OCI-LY1 (cell line): ENCODE measurements at regions not wholly inside any gene's neighbourhood (a gene's known extent, or its start where the extent isn't known, plus 50 kb on each side); places are given as distances from the start of the nearest gene placed in this dataset.

Experiments used
- H2AFZ ChIP-seq: fragments of 200-600 bp; sonication (generic), shearing (Covaris generic); 2 replicates; pipeline ENCODE4 v1.6.0; 2014; ENCODE audit warnings: antibody characterized with exemption, mild to moderate bottlenecking, low read length
- H3F3A ChIP-seq: fragments of 200-600 bp; sonication (generic), shearing (Covaris generic); 2 replicates; pipeline ENCODE4 v1.6.0; 2014; ENCODE audit warnings: mild to moderate bottlenecking, antibody characterized with exemption, low read length, moderate library complexity; ENCODE audit not compliant: insufficient read depth
- H3K27ac ChIP-seq: fragments of 200-600 bp; sonication (generic); 2 replicates; pipeline ENCODE4 v1.5.1; 2014; ENCODE audit warnings: low read length, mixed run types, mild to moderate bottlenecking, low read depth; ENCODE audit not compliant: poor library complexity, severe bottlenecking
- H3K27me3 ChIP-seq: fragments of 200-600 bp; sonication (generic); 2 replicates; pipeline ENCODE4 v1.6.0; 2014; ENCODE audit warnings: antibody characterized with exemption, mild to moderate bottlenecking, low read length, moderate library complexity; ENCODE audit not compliant: insufficient read depth
- H3K36me3 ChIP-seq: fragments of 200-600 bp; sonication (generic); 2 replicates; pipeline ENCODE4 v1.6.1; 2014; ENCODE audit warnings: mild to moderate bottlenecking, antibody characterized with exemption, low read length, moderate library complexity, mixed read lengths; ENCODE audit not compliant: insufficient read depth
- H3K4me1 ChIP-seq: fragments of 200-600 bp; sonication (generic); 2 replicates; pipeline ENCODE4 v1.5.1; 2014; ENCODE audit warnings: mild to moderate bottlenecking, low read length, moderate library complexity; ENCODE audit not compliant: insufficient read depth, severe bottlenecking
- H3K4me2 ChIP-seq: fragments of 200-600 bp; sonication (generic), shearing (Covaris generic); 2 replicates; pipeline ENCODE4 v1.6.1; 2014; ENCODE audit warnings: low read length
- H3K4me3 ChIP-seq: fragments of 200-600 bp; sonication (generic); 2 replicates; pipeline ENCODE4 v1.5.1; 2014; ENCODE audit warnings: low read length, low read depth, mild to moderate bottlenecking, mixed read lengths; ENCODE audit not compliant: poor library complexity, severe bottlenecking
- H3K79me2 ChIP-seq: fragments of 200-600 bp; shearing (Covaris generic); 2 replicates; pipeline ENCODE4 v1.6.1; 2016; ENCODE audit warnings: mixed run types, low read length, mixed read lengths; ENCODE audit not compliant: insufficient read depth
- H3K9ac ChIP-seq: fragments of 200-600 bp; sonication (generic), shearing (Covaris generic); 2 replicates; pipeline ENCODE4 v1.6.1; 2014; ENCODE audit warnings: mild to moderate bottlenecking, low read length, mixed read lengths
- H3K9me2 ChIP-seq: fragments of 200-600 bp; sonication (generic), shearing (Covaris generic); 2 replicates; pipeline ENCODE4 v1.6.1; 2014; ENCODE audit warnings: low read depth, mild to moderate bottlenecking, low read length, mixed read lengths
- H3K9me3 ChIP-seq: fragments of 200-600 bp; shearing (Covaris generic); 2 replicates; pipeline ENCODE4 v1.6.1; 2014; ENCODE audit warnings: low read length, mixed read lengths
- H4K20me1 ChIP-seq: fragments of 200-600 bp; sonication (generic), shearing (Covaris generic); 2 replicates; pipeline ENCODE4 v1.6.0; 2016; ENCODE audit warnings: mild to moderate bottlenecking, low read length; ENCODE audit not compliant: insufficient read depth
- CTCF ChIP-seq: fragments of 200-600 bp; sonication (generic), shearing (Covaris generic); IDR thresholded peaks from 2 replicates; pipeline ENCODE4 v1.5.1; 2017; ENCODE audit warnings: mild to moderate bottlenecking, antibody characterized with exemption, low read length, moderate library complexity, mixed read lengths
- EZH2 ChIP-seq: fragments of 200-600 bp; sonication (generic), shearing (Covaris generic); IDR thresholded peaks from 2 replicates; pipeline ENCODE4 v1.8.0; 2017; ENCODE audit warnings: borderline replicate concordance, mixed run types, mild to moderate bottlenecking, antibody characterized with exemption, low read length, moderate library complexity, mixed read lengths

DNA sequence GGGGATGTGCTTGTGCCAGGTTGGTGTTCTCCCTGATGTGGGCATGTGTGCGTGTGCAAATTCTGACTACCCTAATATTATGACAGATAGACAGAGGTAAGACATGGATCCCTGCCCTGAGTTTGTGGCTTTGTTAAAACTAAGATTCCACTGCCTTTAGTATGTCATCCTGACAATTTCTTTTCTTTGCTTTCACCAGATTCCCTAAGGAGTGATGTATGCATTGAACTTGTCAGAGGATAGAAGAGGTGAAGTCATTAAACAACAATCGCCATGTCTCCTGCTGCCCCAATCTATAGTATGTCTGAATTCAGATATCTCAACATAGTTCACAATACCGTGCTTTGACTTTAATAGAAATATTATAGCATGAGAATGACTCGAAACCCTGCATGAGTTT, 137.1 kb upstream of the ELAC2 start:
- H3K27me3 ChIP-seq = no peaks in the 10 kb centered on the region
- no peaks in the 10 kb centered on the region for H3K9me2 ChIP-seq
- H3K79me2 ChIP-seq = no peaks in the 10 kb centered on the region
- H4K20me1 ChIP-seq = no peaks in the 10 kb centered on the region
- no peaks in the 10 kb centered on the region for H3K36me3 ChIP-seq
- no peak overlapping the region for H3K27ac ChIP-seq
- H2AFZ ChIP-seq = no peak overlapping the region
- H3F3A ChIP-seq = no peaks in the 10 kb centered on the region
- H3K9ac ChIP-seq = no peak overlapping the region
- TF ChIP-seq EZH2 (no peak), CTCF (no peak)
- no peaks in the 10 kb centered on the region for H3K9me3 ChIP-seq
- no peak overlapping the region for H3K4me3 ChIP-seq
- H3K4me1 ChIP-seq = no peaks in the 10 kb centered on the region
- H3K4me2 ChIP-seq = no peak overlapping the region

DNA sequence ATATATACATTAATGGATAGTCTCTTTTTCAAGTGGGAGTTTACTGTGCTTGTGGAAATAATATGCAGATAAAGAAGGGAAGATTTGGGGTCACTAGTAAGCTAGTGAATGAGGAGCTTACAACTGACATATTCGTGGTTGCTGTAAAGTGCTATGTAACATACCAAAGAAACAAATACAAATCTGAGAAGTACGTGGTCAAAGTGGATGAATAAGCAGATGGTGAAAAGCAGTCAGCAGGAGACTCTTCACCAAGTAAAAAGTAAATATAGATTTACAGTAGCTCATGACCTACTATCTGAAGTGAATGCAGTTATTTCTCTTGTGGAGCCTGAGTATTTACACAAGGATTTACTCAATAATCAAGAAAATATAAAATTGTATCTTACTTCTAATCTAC, 136.6 kb upstream of the ELAC2 start:
- H3K4me1 ChIP-seq = no peaks in the 10 kb centered on the region
- no peak overlapping the region for H3K4me3 ChIP-seq
- H2AFZ ChIP-seq = no peak overlapping the region
- no peak overlapping the region for H3K9ac ChIP-seq
- no peaks in the 10 kb centered on the region for H3F3A ChIP-seq
- H3K27me3 ChIP-seq = no peaks in the 10 kb centered on the region
- H3K79me2 ChIP-seq = no peaks in the 10 kb centered on the region
- no peaks in the 10 kb centered on the region for H3K9me2 ChIP-seq
- TF ChIP-seq EZH2 = no peak
- TF ChIP-seq CTCF = no peak
- H4K20me1 ChIP-seq = no peaks in the 10 kb centered on the region
- no peaks in the 10 kb centered on the region for H3K9me3 ChIP-seq
- H3K4me2 ChIP-seq = no peak overlapping the region
- H3K36me3 ChIP-seq = no peaks in the 10 kb centered on the region
- H3K27ac ChIP-seq = no peak overlapping the region

DNA sequence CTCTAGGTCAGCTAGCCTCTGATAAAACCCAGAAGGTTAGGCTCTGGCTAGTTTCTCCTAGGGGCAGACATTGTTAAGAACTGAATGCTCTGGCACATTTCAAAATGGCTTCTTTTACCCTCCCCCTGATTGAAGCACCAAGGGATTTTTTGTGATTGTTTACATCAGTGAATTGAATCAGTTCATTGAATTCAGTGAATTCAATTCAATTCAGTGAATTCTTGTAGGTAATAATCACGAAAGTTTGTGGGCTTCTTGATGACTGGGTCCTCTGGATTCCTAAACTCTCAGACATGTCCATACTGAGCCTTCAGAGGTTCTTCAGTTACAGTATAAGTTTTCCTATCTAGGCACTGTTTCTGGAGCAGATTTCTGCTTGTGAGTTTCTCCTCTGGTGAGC, 135.2 kb upstream of the ELAC2 start:
- Histone ChIP-seq H3K4me2 (no peak overlapping the region), H3F3A (no peaks in the 10 kb centered on the region)

More for the DNA sequence above, 135.2 kb upstream of the ELAC2 start:
- Histone ChIP-seq H3K9ac (no peak overlapping the region), H3K4me1 (no peaks in the 10 kb centered on the region), H3K4me3 (no peak overlapping the region), H3K27ac (no peak overlapping the region), H4K20me1 (no peaks in the 10 kb centered on the region), H3K9me2 (no peaks in the 10 kb centered on the region), H3K9me3 (no peaks in the 10 kb centered on the region), H3K36me3 (no peaks in the 10 kb centered on the region), H3K79me2 (no peaks in the 10 kb centered on the region), H2AFZ (no peak overlapping the region), H3K27me3 (no peaks in the 10 kb centered on the region)
- TF ChIP-seq EZH2 (no peak), CTCF (no peak)
